A673 (cell line): ENCODE measurements at regions not wholly inside any gene's neighbourhood (a gene's known extent, or its start where the extent isn't known, plus 50 kb on each side); places are given as distances from the start of the nearest gene placed in this dataset.

Source experiments
- EZH2 ChIP-seq: fragments of 200-600 bp; sonication (generic); IDR thresholded peaks from 2 replicates; pipeline ENCODE4 v1.6.1; 2017; ENCODE audit warnings: borderline replicate concordance, low read depth, mild to moderate bottlenecking, mixed read lengths, antibody characterized with exemption, low read length; ENCODE audit not compliant: poor library complexity, severe bottlenecking
- TF ChIP-seq, protein P1 (sequence below): fragments of 300-800, 200-600 bp; sonication (generic); conservative IDR thresholded peaks from 2 replicates; pipeline ENCODE4 v1.5.1; 2017; ENCODE audit warnings: low read depth, mild to moderate bottlenecking, antibody characterized with exemption, low read length, moderate library complexity, mixed read lengths

DNA sequence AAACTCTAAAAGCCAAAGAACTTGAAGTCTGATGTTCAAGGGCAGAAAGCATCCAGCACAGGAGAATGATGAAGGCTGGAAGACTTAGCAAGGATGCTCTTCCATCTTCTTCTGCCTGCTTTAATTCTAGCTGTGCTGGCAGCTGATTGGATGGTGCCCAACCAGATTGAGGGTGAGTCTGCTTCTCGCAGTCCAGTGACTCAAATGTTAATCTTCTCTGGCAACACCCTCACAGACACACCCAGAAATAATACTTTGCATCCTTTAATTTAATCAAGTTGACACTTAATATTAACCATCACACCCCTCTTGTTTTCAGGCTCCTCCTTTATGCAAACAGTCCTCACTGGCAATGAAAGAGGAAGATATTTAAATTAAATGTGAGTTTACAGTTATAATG lies 321.7 kb downstream of the TEX13C start:
- TF ChIP-seq, protein P1, sequence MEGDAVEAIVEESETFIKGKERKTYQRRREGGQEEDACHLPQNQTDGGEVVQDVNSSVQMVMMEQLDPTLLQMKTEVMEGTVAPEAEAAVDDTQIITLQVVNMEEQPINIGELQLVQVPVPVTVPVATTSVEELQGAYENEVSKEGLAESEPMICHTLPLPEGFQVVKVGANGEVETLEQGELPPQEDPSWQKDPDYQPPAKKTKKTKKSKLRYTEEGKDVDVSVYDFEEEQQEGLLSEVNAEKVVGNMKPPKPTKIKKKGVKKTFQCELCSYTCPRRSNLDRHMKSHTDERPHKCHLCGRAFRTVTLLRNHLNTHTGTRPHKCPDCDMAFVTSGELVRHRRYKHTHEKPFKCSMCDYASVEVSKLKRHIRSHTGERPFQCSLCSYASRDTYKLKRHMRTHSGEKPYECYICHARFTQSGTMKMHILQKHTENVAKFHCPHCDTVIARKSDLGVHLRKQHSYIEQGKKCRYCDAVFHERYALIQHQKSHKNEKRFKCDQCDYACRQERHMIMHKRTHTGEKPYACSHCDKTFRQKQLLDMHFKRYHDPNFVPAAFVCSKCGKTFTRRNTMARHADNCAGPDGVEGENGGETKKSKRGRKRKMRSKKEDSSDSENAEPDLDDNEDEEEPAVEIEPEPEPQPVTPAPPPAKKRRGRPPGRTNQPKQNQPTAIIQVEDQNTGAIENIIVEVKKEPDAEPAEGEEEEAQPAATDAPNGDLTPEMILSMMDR: no peak
- TF ChIP-seq EZH2: no peak
